ENCODE measurements at regions not wholly inside any gene's neighbourhood (a gene's known extent, or its start where the extent isn't known, plus 50 kb on each side); places are given as distances from the start of the nearest gene placed in this dataset.

DNA sequence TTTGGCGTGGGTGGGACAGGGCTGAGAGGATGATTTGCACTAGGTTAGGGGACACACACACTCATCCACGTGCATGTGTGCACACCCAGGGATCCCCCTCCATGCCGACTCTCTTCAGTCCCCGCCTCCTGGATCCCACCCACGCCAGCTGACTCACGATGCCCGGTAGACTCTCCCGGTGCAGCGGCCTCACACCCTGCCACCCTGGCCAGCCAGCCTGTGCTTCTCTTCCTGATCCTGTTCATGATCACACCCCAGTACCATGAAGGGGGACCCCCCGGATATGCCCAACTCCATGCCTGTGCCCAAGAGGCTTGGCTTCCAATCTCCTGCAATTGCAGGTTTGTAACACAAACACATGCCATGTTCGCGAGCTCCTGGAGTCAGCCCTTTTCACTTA is 157.8 kb upstream of the HDAC4 start:
- Histone ChIP-seq H3K27me3 (peaks cover 17% of the 10 kb centered on the region), H3K4me3 (ENCODE audit: low read depth in 1 of 2, low read length in 1 of 2) (no peak overlapping the region), H3K36me3 (no peaks in the 10 kb centered on the region), H3K27ac (no peak overlapping the region), H3K9me3 (no peaks in the 10 kb centered on the region), H3K4me1 (ENCODE audit: control insufficient read depth in 1 of 2, insufficient read depth in 1 of 2, low read depth in 1 of 2, low read length in 1 of 2) (no peaks in the 10 kb centered on the region)
- TF ChIP-seq, protein P1, sequence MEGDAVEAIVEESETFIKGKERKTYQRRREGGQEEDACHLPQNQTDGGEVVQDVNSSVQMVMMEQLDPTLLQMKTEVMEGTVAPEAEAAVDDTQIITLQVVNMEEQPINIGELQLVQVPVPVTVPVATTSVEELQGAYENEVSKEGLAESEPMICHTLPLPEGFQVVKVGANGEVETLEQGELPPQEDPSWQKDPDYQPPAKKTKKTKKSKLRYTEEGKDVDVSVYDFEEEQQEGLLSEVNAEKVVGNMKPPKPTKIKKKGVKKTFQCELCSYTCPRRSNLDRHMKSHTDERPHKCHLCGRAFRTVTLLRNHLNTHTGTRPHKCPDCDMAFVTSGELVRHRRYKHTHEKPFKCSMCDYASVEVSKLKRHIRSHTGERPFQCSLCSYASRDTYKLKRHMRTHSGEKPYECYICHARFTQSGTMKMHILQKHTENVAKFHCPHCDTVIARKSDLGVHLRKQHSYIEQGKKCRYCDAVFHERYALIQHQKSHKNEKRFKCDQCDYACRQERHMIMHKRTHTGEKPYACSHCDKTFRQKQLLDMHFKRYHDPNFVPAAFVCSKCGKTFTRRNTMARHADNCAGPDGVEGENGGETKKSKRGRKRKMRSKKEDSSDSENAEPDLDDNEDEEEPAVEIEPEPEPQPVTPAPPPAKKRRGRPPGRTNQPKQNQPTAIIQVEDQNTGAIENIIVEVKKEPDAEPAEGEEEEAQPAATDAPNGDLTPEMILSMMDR (IDR thresholded peaks at IDR 0.05): no peak

- Histone ChIP-seq H3K4me3 (ENCODE audit: low read depth in 1 of 2, low read length in 1 of 2) (no peak overlapping the region), H3K4me1 (ENCODE audit: control insufficient read depth in 1 of 2, insufficient read depth in 1 of 2, low read depth in 1 of 2, low read length in 1 of 2) (no peaks in the 10 kb centered on the region), H3K27ac (no peak overlapping the region), H3K9me3 (no peaks in the 10 kb centered on the region), H3K27me3 (peaks cover 15% of the 10 kb centered on the region), H3K36me3 (no peaks in the 10 kb centered on the region)
- TF ChIP-seq, protein P1 (IDR thresholded peaks at IDR 0.05): no peak
These were observed 156.7 kb upstream of the HDAC4 start for GRCh38 chr2:239557516-239557915.

DNA sequence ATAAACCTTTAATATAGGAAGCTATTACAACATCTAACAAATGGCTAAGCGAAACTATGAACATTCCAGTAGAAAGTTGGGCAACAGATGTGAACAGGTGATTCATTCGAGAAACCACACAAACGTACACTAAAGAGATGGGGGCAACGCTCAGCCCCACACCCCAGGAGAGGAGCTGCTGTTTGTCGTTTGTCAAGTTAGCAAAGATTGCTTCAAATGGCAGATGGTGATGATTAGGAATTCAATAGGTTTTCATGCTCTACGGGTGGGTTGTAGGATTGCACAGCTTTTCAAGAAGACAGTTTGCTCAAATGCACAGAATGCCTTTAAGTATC is 154.7 kb upstream of the HDAC4 start:
- no peak overlapping the region for H3K27ac ChIP-seq
- no peaks in the 10 kb centered on the region for H3K36me3 ChIP-seq
- no peaks in the 10 kb centered on the region for H3K4me1 ChIP-seq (ENCODE audit: control insufficient read depth in 1 of 2, insufficient read depth in 1 of 2, low read depth in 1 of 2, low read length in 1 of 2)
- H3K4me3 ChIP-seq (ENCODE audit: low read depth in 1 of 2, low read length in 1 of 2): no peak overlapping the region
- peaks cover 10% of the 10 kb centered on the region for H3K27me3 ChIP-seq
- TF ChIP-seq, protein P1 (IDR thresholded peaks at IDR 0.05): no peak
- no peaks in the 10 kb centered on the region for H3K9me3 ChIP-seq

DNA sequence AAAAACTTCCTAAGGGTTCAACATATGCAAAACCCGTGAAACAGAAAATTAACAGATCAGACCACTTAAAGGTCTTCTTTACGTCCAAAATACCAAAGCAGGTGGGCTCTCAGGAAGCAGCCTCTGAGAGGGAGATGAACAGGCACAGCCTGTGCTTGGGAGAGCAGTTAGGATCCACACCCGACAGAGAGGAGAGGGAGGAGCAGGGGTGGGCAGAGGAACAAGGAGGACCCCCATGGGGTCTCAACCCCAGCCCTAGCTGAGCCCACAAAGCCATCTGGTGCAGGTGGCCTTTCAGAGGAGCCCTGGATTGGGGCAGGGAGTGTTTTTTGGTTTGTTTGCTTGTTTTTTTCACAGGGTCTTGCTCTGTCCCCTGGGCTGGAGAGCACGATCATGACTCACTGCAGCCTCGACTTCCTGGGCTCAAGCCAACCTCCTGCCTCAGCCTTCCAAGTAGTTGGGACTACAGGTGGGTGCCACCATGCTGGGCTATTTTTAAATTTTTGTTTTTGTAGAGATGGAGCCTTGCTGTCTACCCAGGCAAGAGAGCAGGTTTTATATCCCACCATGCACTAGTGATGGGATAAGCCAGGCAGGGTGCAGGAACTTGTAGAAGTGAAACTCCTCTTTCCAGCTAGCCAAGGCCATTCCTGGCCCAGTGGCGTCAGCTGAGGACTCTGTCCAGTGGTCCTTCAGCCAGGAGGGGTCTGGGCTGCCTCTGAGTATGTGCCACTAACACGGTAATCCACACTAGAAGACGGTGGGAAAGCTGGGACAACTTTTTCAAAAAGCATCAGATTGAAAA is 154.1 kb upstream of the HDAC4 start:
- Histone ChIP-seq H3K9me3 (no peaks in the 10 kb centered on the region), H3K27ac (no peak overlapping the region), H3K36me3 (no peaks in the 10 kb centered on the region), H3K4me1 (ENCODE audit: control insufficient read depth in 1 of 2, insufficient read depth in 1 of 2, low read depth in 1 of 2, low read length in 1 of 2) (no peaks in the 10 kb centered on the region), H3K27me3 (peaks cover 10% of the 10 kb centered on the region), H3K4me3 (ENCODE audit: low read depth in 1 of 2, low read length in 1 of 2) (no peak overlapping the region)
- TF ChIP-seq, protein P1 (IDR thresholded peaks at IDR 0.05): no peak

GRCh38 chr2:239553376-239554000 is 152.7 kb upstream of the HDAC4 start:
- Histone ChIP-seq H3K4me1 (ENCODE audit: control insufficient read depth in 1 of 2, insufficient read depth in 1 of 2, low read depth in 1 of 2, low read length in 1 of 2) (no peaks in the 10 kb centered on the region), H3K27me3 (peaks cover 12% of the 10 kb centered on the region), H3K27ac (no peak overlapping the region), H3K9me3 (no peaks in the 10 kb centered on the region), H3K36me3 (no peaks in the 10 kb centered on the region), H3K4me3 (ENCODE audit: low read depth in 1 of 2, low read length in 1 of 2) (no peak overlapping the region)
- TF ChIP-seq, protein P1 (IDR thresholded peaks at IDR 0.05): no peak
